ENCODE measurements at regions not wholly inside any gene's neighbourhood (a gene's known extent, or its start where the extent isn't known, plus 50 kb on each side); places are given as distances from the start of the nearest gene placed in this dataset.

DNA sequence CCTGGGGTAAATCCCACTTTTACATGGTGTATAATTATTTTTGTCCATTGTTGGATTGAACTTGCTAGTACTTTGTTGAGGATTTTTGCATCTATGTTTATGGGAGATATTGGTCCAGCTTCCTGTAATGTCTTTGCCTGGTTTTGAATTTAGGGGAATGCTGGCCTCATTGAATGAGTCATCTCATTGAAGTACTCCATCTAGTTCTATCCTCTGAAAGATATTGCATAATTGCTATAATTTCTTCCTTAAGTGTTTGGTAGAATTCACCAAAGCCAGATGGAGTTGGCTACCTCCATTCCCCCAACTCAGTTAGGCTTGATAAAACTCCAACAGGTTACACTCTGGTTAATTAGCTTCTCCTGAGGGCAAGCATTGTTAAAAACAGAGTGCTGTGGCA is 237.4 kb upstream of the TGFBR2 start:
- TF ChIP-seq, protein P1, sequence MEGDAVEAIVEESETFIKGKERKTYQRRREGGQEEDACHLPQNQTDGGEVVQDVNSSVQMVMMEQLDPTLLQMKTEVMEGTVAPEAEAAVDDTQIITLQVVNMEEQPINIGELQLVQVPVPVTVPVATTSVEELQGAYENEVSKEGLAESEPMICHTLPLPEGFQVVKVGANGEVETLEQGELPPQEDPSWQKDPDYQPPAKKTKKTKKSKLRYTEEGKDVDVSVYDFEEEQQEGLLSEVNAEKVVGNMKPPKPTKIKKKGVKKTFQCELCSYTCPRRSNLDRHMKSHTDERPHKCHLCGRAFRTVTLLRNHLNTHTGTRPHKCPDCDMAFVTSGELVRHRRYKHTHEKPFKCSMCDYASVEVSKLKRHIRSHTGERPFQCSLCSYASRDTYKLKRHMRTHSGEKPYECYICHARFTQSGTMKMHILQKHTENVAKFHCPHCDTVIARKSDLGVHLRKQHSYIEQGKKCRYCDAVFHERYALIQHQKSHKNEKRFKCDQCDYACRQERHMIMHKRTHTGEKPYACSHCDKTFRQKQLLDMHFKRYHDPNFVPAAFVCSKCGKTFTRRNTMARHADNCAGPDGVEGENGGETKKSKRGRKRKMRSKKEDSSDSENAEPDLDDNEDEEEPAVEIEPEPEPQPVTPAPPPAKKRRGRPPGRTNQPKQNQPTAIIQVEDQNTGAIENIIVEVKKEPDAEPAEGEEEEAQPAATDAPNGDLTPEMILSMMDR (IDR thresholded peaks at IDR 0.05) = no peak
- no peak for TF ChIP-seq EZH2 (IDR thresholded peaks at IDR 0.05)

Measured in neural progenitor cell (in vitro differentiated cells).